ENCODE measurements at regions not wholly inside any gene's neighbourhood (a gene's known extent, or its start where the extent isn't known, plus 50 kb on each side); places are given as distances from the start of the nearest gene placed in this dataset.

- no peaks in the 10 kb centered on the region for H3K9me3 ChIP-seq (ENCODE audit: low read depth)
- no peaks in the 10 kb centered on the region for H3K36me3 ChIP-seq
- no peak overlapping the region for H3K4me3 ChIP-seq
- H3K27me3 ChIP-seq, result no peaks in the 10 kb centered on the region
- no peak overlapping the region for H3K27ac ChIP-seq
- no peaks in the 10 kb centered on the region for H3K4me1 ChIP-seq (ENCODE audit: low read depth)
- TF ChIP-seq CTCF (IDR thresholded peaks at IDR 0.05; ENCODE audit: low read depth, low read length), result no peak
- no peak for DNase-seq (ENCODE audit: low read depth in 1 of 2, low spot score in 1 of 2)
These were observed 352.4 kb upstream of the MGAT4C start for GRCh38 chr12:86608638-86609037.

GRCh38 chr12:86601550-86602308 is 345.5 kb upstream of the MGAT4C start:
- Histone ChIP-seq H3K27me3 (no peaks in the 10 kb centered on the region), H3K9me3 (ENCODE audit: low read depth) (no peaks in the 10 kb centered on the region), H3K27ac (no peak overlapping the region), H3K4me3 (no peak overlapping the region), H3K36me3 (no peaks in the 10 kb centered on the region), H3K4me1 (ENCODE audit: low read depth) (no peaks in the 10 kb centered on the region)
- DNase-seq (ENCODE audit: low read depth in 1 of 2, low spot score in 1 of 2), result no peak
- TF ChIP-seq CTCF (IDR thresholded peaks at IDR 0.05; ENCODE audit: low read depth, low read length), result no peak

- no peaks in the 10 kb centered on the region for H3K36me3 ChIP-seq
- H3K27ac ChIP-seq, result no peak overlapping the region
- no peak overlapping the region for H3K4me3 ChIP-seq
- TF ChIP-seq CTCF (IDR thresholded peaks at IDR 0.05; ENCODE audit: low read depth, low read length), result no peak
- no peaks in the 10 kb centered on the region for H3K9me3 ChIP-seq (ENCODE audit: low read depth)
- H3K4me1 ChIP-seq (ENCODE audit: low read depth), result no peaks in the 10 kb centered on the region
- no peaks in the 10 kb centered on the region for H3K27me3 ChIP-seq
- no peak for DNase-seq (ENCODE audit: low read depth in 1 of 2, low spot score in 1 of 2)
These were observed 344.6 kb upstream of the MGAT4C start for GRCh38 chr12:86600664-86601231.

GRCh38 chr12:86597431-86597830 is 341.2 kb upstream of the MGAT4C start:
- H3K4me3 ChIP-seq, result no peak overlapping the region
- TF ChIP-seq CTCF (IDR thresholded peaks at IDR 0.05; ENCODE audit: low read depth, low read length), result no peak
- H3K9me3 ChIP-seq (ENCODE audit: low read depth), result no peaks in the 10 kb centered on the region
- H3K27ac ChIP-seq, result no peak overlapping the region
- H3K4me1 ChIP-seq (ENCODE audit: low read depth), result no peaks in the 10 kb centered on the region
- no peak for DNase-seq (ENCODE audit: low read depth in 1 of 2, low spot score in 1 of 2)
- no peaks in the 10 kb centered on the region for H3K27me3 ChIP-seq
- no peaks in the 10 kb centered on the region for H3K36me3 ChIP-seq

- Histone ChIP-seq H3K4me3 (no peak overlapping the region), H3K9me3 (ENCODE audit: low read depth) (no peaks in the 10 kb centered on the region), H3K36me3 (no peaks in the 10 kb centered on the region), H3K27me3 (no peaks in the 10 kb centered on the region), H3K4me1 (ENCODE audit: low read depth) (no peaks in the 10 kb centered on the region), H3K27ac (no peak overlapping the region)
- no peak for TF ChIP-seq CTCF (IDR thresholded peaks at IDR 0.05; ENCODE audit: low read depth, low read length)
- DNase-seq (ENCODE audit: low read depth in 1 of 2, low spot score in 1 of 2), result no peak
These were observed 334.1 kb upstream of the MGAT4C start for GRCh38 chr12:86590296-86590695.
